ENCODE measurements at regions not wholly inside any gene's neighbourhood (a gene's known extent, or its start where the extent isn't known, plus 50 kb on each side); places are given as distances from the start of the nearest gene placed in this dataset.
A peak's percentile ranks its signal among the peaks of the same experiment; 100 is the strongest.

- Histone ChIP-seq H2BK15ac (ENCODE audit: low read length) (no peak overlapping the region), H4K5ac (ENCODE audit: insufficient read length, low read depth, low read length) (no peak overlapping the region), H3K4ac (replicated peaks; ENCODE audit: insufficient read length, low read depth, low read length) (no peak overlapping the region), H2BK20ac (ENCODE audit: low read length) (no peak overlapping the region), H3K23ac (ENCODE audit: insufficient read length) (no peak overlapping the region), H3K9me3 (ENCODE audit: insufficient read depth in 2 of 2, low read depth in 1 of 2, low read length in 1 of 2) (no peaks in the 10 kb centered on the region; a peak in 1 of 4 replicates), H3K4me2 (ENCODE audit: insufficient read depth in 1 of 2, low read depth in 2 of 2, low read length in 2 of 2) (no peak overlapping the region), H4K20me1 (replicated peaks in 1 of 2; ENCODE audit: control insufficient read depth in 1 of 2, insufficient read depth in 2 of 2, low read length in 2 of 2) (no peaks in the 10 kb centered on the region), H3K9ac (replicated peaks in 1 of 4; ENCODE audit: extremely low read depth in 1 of 4, low read depth in 3 of 4, low read length in 3 of 4) (no peak overlapping the region), H3K14ac (ENCODE audit: insufficient read length) (no peak overlapping the region), H3K18ac (ENCODE audit: extremely low read depth, low read length) (no peak overlapping the region), H2BK120ac (replicated peaks; ENCODE audit: low read depth, low read length) (no peak overlapping the region), H4K91ac (replicated peaks; ENCODE audit: insufficient read length, low read length) (no peak overlapping the region), H3K56ac (replicated peaks; ENCODE audit: insufficient read length, low read depth, low read length) (no peak overlapping the region), H3K4me1 (replicated peaks in 1 of 4; ENCODE audit: control insufficient read depth in 3 of 4, insufficient read depth in 4 of 4, low read length in 3 of 4) (peaks cover 0 to 5% (median 1%) of the 10 kb centered on the region in 4 experiments; a peak in 4 of 7 replicates), H2AK5ac (ENCODE audit: low read depth, low read length) (no peak overlapping the region), H2AFZ (ENCODE audit: low read length) (no peak overlapping the region), H2BK5ac (ENCODE audit: low read depth, low read length) (no peak overlapping the region), H2BK12ac (ENCODE audit: low read depth, low read length) (peak overlapping the region; percentile 13; the same call in 1 of the 2 replicates), H3K36me3 (ENCODE audit: control insufficient read depth in 2 of 4, insufficient read depth in 4 of 4, low read length in 3 of 4) (no peaks in the 10 kb centered on the region), H3K4me3 (ENCODE audit: extremely low read depth in 1 of 4, insufficient read depth in 2 of 4, low read depth in 3 of 4, low read length in 4 of 4) (no peak overlapping the region), H3K23me2 (ENCODE audit: low read depth, low read length) (peaks cover 6% of the 10 kb centered on the region; the same call in 1 of the 2 replicates), H3K27ac (ENCODE audit: low read depth, low read length) (no peak overlapping the region), H3K79me1 (ENCODE audit: low read depth, low read length) (no peaks in the 10 kb centered on the region), H3K27me3 (replicated peaks in 1 of 4; ENCODE audit: control insufficient read depth in 3 of 4, extremely low read depth in 1 of 4, insufficient read depth in 3 of 4, low read length in 3 of 4) (no peaks in the 10 kb centered on the region), H3K79me2 (ENCODE audit: control insufficient read depth in 1 of 2, insufficient read depth in 2 of 2, low read length in 2 of 2) (no peaks in the 10 kb centered on the region), H4K8ac (ENCODE audit: extremely low read depth, insufficient read depth, low read length) (no peak overlapping the region)
- ChIA-PET CTCF (ENCODE audit: partially characterized antibody) (interaction anchor here (1.0 to 26.6 kb wide), 4 partner anchors 9 to 79 kb away, joined by 4 to 706 read pairs (median 116); partner anchors contain the start of gene ID3), POLR2A (ENCODE audit: partially characterized antibody) (no interaction called here)
- 73% methylated on average over 8 of the region's 8 CpGs; no CpG with 5 or more reads in 1 of the 2 experiments for WGBS, 2 experiments (ENCODE audit: extremely low coverage in 1 of 2, insufficient coverage in 1 of 2, insufficient read length in 1 of 2, insufficient replicate concordance in 2 of 2, low coverage in 1 of 2, low lambda C conversion rate in 2 of 2, missing lambda C conversion rate in 1 of 2)
- TF ChIP-seq CTBP2 (IDR thresholded peaks at IDR 0.05; ENCODE audit: borderline replicate concordance, insufficient read depth, insufficient read length, low read length) (no peak), RBBP5 (IDR thresholded peaks at IDR 0.05; ENCODE audit: borderline replicate concordance, low read depth, low read length) (no peak), JUND (IDR thresholded peaks at IDR 0.05; ENCODE audit: low read length) (no peak), BCL11A (IDR thresholded peaks at IDR 0.05; ENCODE audit: low read depth in 2 of 2, low read length in 2 of 2) (no peak)
- TF ChIP-seq, protein P1, sequence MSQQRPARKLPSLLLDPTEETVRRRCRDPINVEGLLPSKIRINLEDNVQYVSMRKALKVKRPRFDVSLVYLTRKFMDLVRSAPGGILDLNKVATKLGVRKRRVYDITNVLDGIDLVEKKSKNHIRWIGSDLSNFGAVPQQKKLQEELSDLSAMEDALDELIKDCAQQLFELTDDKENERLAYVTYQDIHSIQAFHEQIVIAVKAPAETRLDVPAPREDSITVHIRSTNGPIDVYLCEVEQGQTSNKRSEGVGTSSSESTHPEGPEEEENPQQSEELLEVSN (IDR thresholded peaks at IDR 0.05) = 0 out of 2 replicates have a peak, but pooled peaks have one; percentile 12
- no peak for FAIRE-seq
- DNase-seq (ENCODE audit: low read depth in 1 of 2, low spot score in 2 of 2) = no peak
These were observed 62.6 kb upstream of the RPL11 start for GRCh38 chr1:23628951-23629387.

All from H1 (cell line).